ENCODE measurements at regions not wholly inside any gene's neighbourhood (a gene's known extent, or its start where the extent isn't known, plus 50 kb on each side); places are given as distances from the start of the nearest gene placed in this dataset.

DNA sequence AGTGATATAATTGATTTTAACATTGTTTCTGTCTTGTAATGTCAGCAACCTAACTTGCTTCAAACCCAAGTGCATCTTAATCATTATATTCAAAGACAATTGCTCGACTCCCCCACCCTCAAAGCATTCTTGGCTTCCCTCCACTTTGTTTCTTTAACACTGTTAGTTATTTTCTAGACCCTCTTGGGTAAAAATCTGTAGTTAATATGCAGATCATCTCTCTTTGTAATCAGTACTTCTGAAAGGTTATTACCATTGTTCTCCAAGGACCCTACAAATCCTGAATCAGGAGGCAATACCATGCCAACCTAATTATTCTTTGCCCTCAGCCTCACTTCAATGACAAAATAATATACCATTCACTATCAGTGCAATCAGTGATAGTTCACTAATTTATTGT, 1075.7 kb downstream of the AMY1C start:
- Histone ChIP-seq H3K36me3 (no peaks in the 10 kb centered on the region), H3K27ac (no peak overlapping the region), H3K27me3 (no peaks in the 10 kb centered on the region), H3K4me1 (no peaks in the 10 kb centered on the region), H3K4me3 (no peak overlapping the region), H3K9me3 (peaks cover 0 to 4% (median 0%) of the 10 kb centered on the region in 3 donors)
- ATAC-seq, result no peak
- TF ChIP-seq, protein P1, sequence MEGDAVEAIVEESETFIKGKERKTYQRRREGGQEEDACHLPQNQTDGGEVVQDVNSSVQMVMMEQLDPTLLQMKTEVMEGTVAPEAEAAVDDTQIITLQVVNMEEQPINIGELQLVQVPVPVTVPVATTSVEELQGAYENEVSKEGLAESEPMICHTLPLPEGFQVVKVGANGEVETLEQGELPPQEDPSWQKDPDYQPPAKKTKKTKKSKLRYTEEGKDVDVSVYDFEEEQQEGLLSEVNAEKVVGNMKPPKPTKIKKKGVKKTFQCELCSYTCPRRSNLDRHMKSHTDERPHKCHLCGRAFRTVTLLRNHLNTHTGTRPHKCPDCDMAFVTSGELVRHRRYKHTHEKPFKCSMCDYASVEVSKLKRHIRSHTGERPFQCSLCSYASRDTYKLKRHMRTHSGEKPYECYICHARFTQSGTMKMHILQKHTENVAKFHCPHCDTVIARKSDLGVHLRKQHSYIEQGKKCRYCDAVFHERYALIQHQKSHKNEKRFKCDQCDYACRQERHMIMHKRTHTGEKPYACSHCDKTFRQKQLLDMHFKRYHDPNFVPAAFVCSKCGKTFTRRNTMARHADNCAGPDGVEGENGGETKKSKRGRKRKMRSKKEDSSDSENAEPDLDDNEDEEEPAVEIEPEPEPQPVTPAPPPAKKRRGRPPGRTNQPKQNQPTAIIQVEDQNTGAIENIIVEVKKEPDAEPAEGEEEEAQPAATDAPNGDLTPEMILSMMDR (IDR thresholded peaks at IDR 0.05 in 4 of 5, conservative IDR thresholded peaks at IDR 0.05 in 1 of 5), result no peak
- no peak for TF ChIP-seq POLR2A (IDR thresholded peaks at IDR 0.05)
- in situ Hi-C loops (cut with MboI; ENCODE audit: low sequenced_read_pairs in 4 of 4) (no loop called here), intact Hi-C loops (cut with DNase I; ENCODE audit: low total_unique reads) (no loop called here)
- DNase-seq, result no peak

DNA sequence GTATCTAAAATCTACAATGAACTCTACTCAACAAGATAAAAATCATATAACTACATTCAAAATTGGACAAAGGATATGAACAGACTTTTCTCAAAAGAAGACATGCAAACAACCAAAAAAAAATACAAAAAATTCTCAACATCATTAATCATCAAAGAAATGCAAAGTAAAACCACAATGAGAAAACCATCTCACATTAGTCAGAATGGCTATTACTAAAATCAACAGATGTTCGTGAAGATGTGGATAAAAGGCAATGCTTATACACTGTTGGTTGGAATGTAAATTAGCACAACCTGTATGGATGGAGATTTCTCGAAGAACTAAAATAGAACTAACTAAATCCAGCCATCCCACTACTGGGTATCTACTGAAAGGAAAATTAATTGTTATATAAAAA, 1080.8 kb downstream of the AMY1C start:
- Histone ChIP-seq H3K4me3 (no peak overlapping the region), H3K4me1 (no peaks in the 10 kb centered on the region), H3K9me3 (peaks cover 0 to 4% (median 0%) of the 10 kb centered on the region in 3 donors), H3K27me3 (no peaks in the 10 kb centered on the region), H3K27ac (no peak overlapping the region), H3K36me3 (no peaks in the 10 kb centered on the region)
- in situ Hi-C loops (cut with MboI; ENCODE audit: low sequenced_read_pairs in 4 of 4) (no loop called here), intact Hi-C loops (cut with DNase I; ENCODE audit: low total_unique reads) (no loop called here)
- no peak for ATAC-seq
- TF ChIP-seq, protein P1 (IDR thresholded peaks at IDR 0.05 in 4 of 5, conservative IDR thresholded peaks at IDR 0.05 in 1 of 5), result no peak
- TF ChIP-seq POLR2A (IDR thresholded peaks at IDR 0.05), result no peak
- no peak for DNase-seq

GRCh38 chr1:104852151-104852550, 1102.5 kb downstream of the AMY1C start:
- TF ChIP-seq, protein P1 (IDR thresholded peaks at IDR 0.05 in 4 of 5, conservative IDR thresholded peaks at IDR 0.05 in 1 of 5), result no peak
- no peak for TF ChIP-seq POLR2A (IDR thresholded peaks at IDR 0.05)
- intact Hi-C loops (cut with DNase I; ENCODE audit: low total_unique reads) (no loop called here), in situ Hi-C loops (cut with MboI; ENCODE audit: low sequenced_read_pairs in 4 of 4) (no loop called here)
- Histone ChIP-seq H3K4me3 (no peak overlapping the region), H3K27me3 (no peaks in the 10 kb centered on the region), H3K9me3 (peaks cover 0 to 4% (median 0%) of the 10 kb centered on the region in 3 donors), H3K4me1 (no peaks in the 10 kb centered on the region), H3K27ac (no peak overlapping the region), H3K36me3 (no peaks in the 10 kb centered on the region)
- ATAC-seq (no peak), DNase-seq (no peak)

- intact Hi-C loops (cut with DNase I; ENCODE audit: low total_unique reads) (no loop called here), in situ Hi-C loops (cut with MboI; ENCODE audit: low sequenced_read_pairs in 4 of 4) (no loop called here)
- DNase-seq, result no peak
- Histone ChIP-seq H3K4me3 (no peak overlapping the region), H3K27me3 (no peaks in the 10 kb centered on the region), H3K4me1 (no peaks in the 10 kb centered on the region), H3K36me3 (no peaks in the 10 kb centered on the region), H3K27ac (no peak overlapping the region), H3K9me3 (peaks cover 0 to 5% (median 0%) of the 10 kb centered on the region in 3 donors)
- no peak for ATAC-seq
- TF ChIP-seq, protein P1 (IDR thresholded peaks at IDR 0.05 in 4 of 5, conservative IDR thresholded peaks at IDR 0.05 in 1 of 5), result no peak
- TF ChIP-seq POLR2A (IDR thresholded peaks at IDR 0.05), result no peak
Observed at GRCh38 chr1:104853276-104853675, 1103.6 kb downstream of the AMY1C start.

DNA sequence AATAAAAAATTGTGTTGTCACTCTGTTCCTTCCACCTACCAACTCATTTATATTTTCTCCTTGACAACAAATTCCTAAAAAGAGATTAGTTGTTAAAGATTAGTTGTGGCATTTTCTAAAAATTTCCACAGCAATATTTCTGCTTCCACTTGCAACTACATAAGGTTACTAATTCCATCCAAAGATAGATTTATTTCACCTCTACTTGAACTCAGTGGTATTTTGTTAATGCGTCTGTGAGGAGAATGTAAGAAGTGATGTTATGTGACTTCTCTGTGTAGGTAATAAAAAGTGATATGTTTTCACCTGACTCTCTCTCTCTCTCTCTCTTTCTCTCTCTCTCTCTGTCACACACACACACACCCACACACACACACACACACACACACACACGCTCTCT, 1104.8 kb downstream of the AMY1C start:
- intact Hi-C loops (cut with DNase I; ENCODE audit: low total_unique reads), result no loop called here
- in situ Hi-C loops (cut with MboI; ENCODE audit: low sequenced_read_pairs in 4 of 4), result no loop called here

More for the DNA sequence above, 1104.8 kb downstream of the AMY1C start:
- Histone ChIP-seq H3K4me3 (no peak overlapping the region), H3K4me1 (no peaks in the 10 kb centered on the region), H3K27me3 (no peaks in the 10 kb centered on the region), H3K9me3 (peaks cover 0 to 5% (median 0%) of the 10 kb centered on the region in 3 donors), H3K36me3 (no peaks in the 10 kb centered on the region), H3K27ac (no peak overlapping the region)
- TF ChIP-seq, protein P1 (IDR thresholded peaks at IDR 0.05 in 4 of 5, conservative IDR thresholded peaks at IDR 0.05 in 1 of 5), result no peak
- DNase-seq (no peak), ATAC-seq (no peak)
